H1 (cell line): ENCODE measurements at regions not wholly inside any gene's neighbourhood (a gene's known extent, or its start where the extent isn't known, plus 50 kb on each side); places are given as distances from the start of the nearest gene placed in this dataset.

Experiments used
- ATF3 ChIP-seq: IDR thresholded peaks from 2 replicates; pipeline ENCODE4 v1.6.1; 2011; ENCODE audit warnings: low read depth, mild to moderate bottlenecking, low read length; ENCODE audit not compliant: insufficient read depth
- BACH1 ChIP-seq: IDR thresholded peaks from 2 replicates; pipeline ENCODE4 v1.6.1; 2012; ENCODE audit warnings: low read length, improper control_type of control experiment
- CBX8 ChIP-seq: fragments of 300-800, 300-1000 bp; sonication (generic); IDR thresholded peaks from 2 replicates; pipeline ENCODE4 v1.7.1; 2016; ENCODE audit warnings: low read depth, low read length, borderline replicate concordance
- CEBPB ChIP-seq: IDR thresholded peaks from 2 replicates; pipeline ENCODE4 v1.6.1; 2012; ENCODE audit warnings: low read depth, low read length
- EGR1 ChIP-seq: IDR thresholded peaks from 2 replicates; pipeline ENCODE4 v1.6.1; 2011; ENCODE audit warnings: low read depth, low read length, borderline replicate concordance
- GTF2F1 ChIP-seq: IDR thresholded peaks from 2 replicates; pipeline ENCODE4 v1.6.1; 2012; ENCODE audit warnings: low read depth, low read length, improper control_type of control experiment, borderline replicate concordance
- HDAC2 ChIP-seq, 2 experiments: fragments of 300-600 bp in 1 of 2; sonication (generic) in 1 of 2; IDR thresholded peaks; 2 replicates each; pipeline ENCODE4 v1.6.1; 2011 to 2012; ENCODE audit warnings: low read depth in 2 of 2, low read length in 2 of 2, mild to moderate bottlenecking in 2 of 2, moderate library complexity in 2 of 2, borderline replicate concordance in 1 of 2, inconsistent platforms in 1 of 2
- NANOG ChIP-seq: IDR thresholded peaks from 2 replicates; pipeline ENCODE4 v1.6.1; 2011; ENCODE audit warnings: low read length, low read depth, mild to moderate bottlenecking, inconsistent platforms; ENCODE audit not compliant: insufficient read depth, poor library complexity, severe bottlenecking
- POLR2A ChIP-seq, 2 experiments: IDR thresholded peaks; 1 replicate in 1 of 2; 2 replicates in 1 of 2; pipeline ENCODE4 v1.6.1; 2011; ENCODE audit warnings: low read depth in 2 of 2, low read length in 2 of 2, mild to moderate bottlenecking in 2 of 2; ENCODE audit errors: control extremely low read depth in 1 of 2
- POLR2AphosphoS5 ChIP-seq: IDR thresholded peaks from 2 replicates; pipeline ENCODE4 v1.6.1; 2011; ENCODE audit warnings: low read depth, low read length
- SIN3A ChIP-seq, 2 experiments: IDR thresholded peaks in 1 of 2; conservative IDR thresholded peaks in 1 of 2; 2 replicates each; pipeline ENCODE4 v1.6.1; 2011 to 2012; ENCODE audit warnings: low read length in 2 of 2, improper control_type of control experiment in 1 of 2, low read depth in 1 of 2, mild to moderate bottlenecking in 1 of 2
- SP1 ChIP-seq: IDR thresholded peaks from 2 replicates; pipeline ENCODE4 v1.6.1; 2011; ENCODE audit warnings: low read depth, low read length
- TF ChIP-seq, protein P1 (sequence below): IDR thresholded peaks from 2 replicates; pipeline ENCODE4 v1.6.1; 2011; ENCODE audit warnings: low read length, improper control_type of control experiment

DNA sequence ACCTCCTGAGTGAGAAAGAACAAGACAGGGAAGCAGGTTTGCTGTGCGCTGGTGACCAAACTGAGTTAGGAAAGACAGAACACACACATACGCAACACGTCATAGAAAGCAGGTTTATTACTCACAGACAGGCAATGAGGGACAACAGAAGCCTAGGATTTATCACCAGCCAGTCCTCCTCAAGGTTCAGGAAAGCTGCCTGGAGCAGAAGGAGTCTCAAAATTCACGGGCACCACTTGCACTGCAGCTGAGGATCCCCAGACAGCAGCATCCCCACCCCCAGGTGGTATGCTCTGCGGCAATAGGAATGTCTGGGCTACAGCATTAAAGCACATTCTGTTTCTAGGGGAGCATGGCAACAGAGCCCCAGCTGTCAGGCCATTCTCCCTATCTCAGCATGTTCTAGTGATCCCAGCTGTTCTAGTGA is 284.4 kb upstream of the RGPD4 start (continued):
- TF ChIP-seq POLR2A (IDR thresholded peaks at IDR 0.05; ENCODE audit: control extremely low read depth in 1 of 2, low read depth in 2 of 2, low read length in 2 of 2) (no peak), SIN3A (conservative IDR thresholded peaks at IDR 0.05 in 1 of 2, IDR thresholded peaks at IDR 0.05 in 1 of 2; ENCODE audit: low read depth in 1 of 2, low read length in 2 of 2) (peak in 1 of 2 experiments; percentile 41; a peak in 1 of 4 replicates), HDAC2 (IDR thresholded peaks at IDR 0.05; ENCODE audit: borderline replicate concordance in 1 of 2, low read depth in 2 of 2, low read length in 2 of 2) (no peak), EGR1 (no peak), SP1 (peak; percentile 56; the same call in 1 of the 2 replicates), CEBPB (no peak), POLR2AphosphoS5 (no peak), ATF3 (no peak), CBX8 (no peak), NANOG (peak; percentile 44), BACH1 (no peak), GTF2F1 (no peak)
- TF ChIP-seq, protein P1, sequence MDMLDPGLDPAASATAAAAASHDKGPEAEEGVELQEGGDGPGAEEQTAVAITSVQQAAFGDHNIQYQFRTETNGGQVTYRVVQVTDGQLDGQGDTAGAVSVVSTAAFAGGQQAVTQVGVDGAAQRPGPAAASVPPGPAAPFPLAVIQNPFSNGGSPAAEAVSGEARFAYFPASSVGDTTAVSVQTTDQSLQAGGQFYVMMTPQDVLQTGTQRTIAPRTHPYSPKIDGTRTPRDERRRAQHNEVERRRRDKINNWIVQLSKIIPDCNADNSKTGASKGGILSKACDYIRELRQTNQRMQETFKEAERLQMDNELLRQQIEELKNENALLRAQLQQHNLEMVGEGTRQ = no peak
